HCT116 (cell line): ENCODE measurements at regions not wholly inside any gene's neighbourhood (a gene's known extent, or its start where the extent isn't known, plus 50 kb on each side); places are given as distances from the start of the nearest gene placed in this dataset.

ENCODE experiments used
- ATAC-seq: fragments of 200-7000 bp; cut with Tn5 transposase; 2 replicates; pipeline ENCODE4 v1.9.1; 2020; ENCODE audit warnings: mild to moderate bottlenecking, moderate library complexity
- BruUV-seq: library from RNA; stranded (reverse); fragments of 400-500 nt; replicated peaks from 2 replicates; lab custom pipeline; 2021; lab: Mats Ljungman, UMichigan
- CTCF ChIA-PET: fragments of 300-600 bp; sonication (Branson Sonifier 250); formaldehyde crosslinking; loops from one replicate; lab custom pipeline; 2021; ENCODE audit warnings: antibody characterized with exemption; lab: Charles Lee
- POLR2A ChIA-PET: fragments of 300-600, 350-600 bp; sonication (Branson Sonifier 250); formaldehyde crosslinking; loops from one replicate; lab custom pipeline; 2021; ENCODE audit warnings: antibody characterized with exemption; lab: Charles Lee
- RAD21 ChIA-PET, 2 experiments: fragments of 300-600 bp; sonication (Branson Sonifier 250); formaldehyde crosslinking; loops; one replicate each; lab custom pipeline; 2023; ENCODE audit warnings: low total read pairs in 2 of 2; ENCODE audit not compliant: uncharacterized antibody in 2 of 2, unreplicated experiment in 2 of 2, low non-redundant PET in 1 of 2; lab: Charles Lee
- DNase-seq: peaks from one replicate; pipeline ENCODE4 v3.0.0-alpha.2; 2010; ENCODE audit warnings: low read depth, low spot score
- H2AFZ ChIP-seq: fragments of 200-600 bp; shearing (Covaris generic), sonication (generic); 2 replicates; pipeline ENCODE4 v1.6.1; 2017; ENCODE audit warnings: low read depth, mixed run types, mixed read lengths, antibody characterized with exemption, low read length; ENCODE audit not compliant: poor library complexity, severe bottlenecking
- H3K27ac ChIP-seq: 2 replicates; pipeline ENCODE4 v1.5.1; 2012; ENCODE audit warnings: low read depth, low read length
- H3K27me3 ChIP-seq: fragments of 200-600 bp; sonication (generic); 2 replicates; pipeline ENCODE4 v1.6.1; 2016; ENCODE audit warnings: mixed run types, low read length, mixed read lengths; ENCODE audit not compliant: insufficient read depth
- H3K36me3 ChIP-seq, 2 experiments: fragments of 200-500 bp in 1 of 2; fragments of 200-600 bp in 1 of 2; sonication (Bioruptor generic) in 1 of 2; sonication (generic) in 1 of 2; 2 replicates each; pipeline versions ENCODE4 v1.5.1 to v1.6.1; 2014 to 2016; ENCODE audit warnings: low read length in 2 of 2, inconsistent platforms in 1 of 2, mixed read lengths in 1 of 2, mixed run types in 1 of 2; ENCODE audit not compliant: insufficient read depth in 2 of 2, control insufficient read depth in 1 of 2
- H3K4me1 ChIP-seq, 2 experiments: fragments of 200-600 bp in 1 of 2; sonication (generic) in 1 of 2; 2 replicates each; pipeline versions ENCODE4 v1.5.1 to v1.6.1; 2012 to 2017; ENCODE audit warnings: low read length in 2 of 2, inconsistent platforms in 1 of 2, mild to moderate bottlenecking in 1 of 2, mixed read lengths in 1 of 2, mixed run types in 1 of 2, moderate library complexity in 1 of 2; ENCODE audit not compliant: insufficient read depth in 2 of 2, control insufficient read depth in 1 of 2
- H3K4me2 ChIP-seq: fragments of 200-600 bp; sonication (generic); 2 replicates; pipeline ENCODE4 v1.6.1; 2017; ENCODE audit warnings: mixed run types, low read length, mixed read lengths
- H3K4me3 ChIP-seq, 2 experiments: fragments of 200-600 bp in 1 of 2; sonication (generic) in 1 of 2; replicated peaks in 1 of 2; 2 replicates each; pipeline ENCODE4 v1.5.1; 2011 to 2016; ENCODE audit warnings: low read length in 2 of 2, control low read depth in 1 of 2, low read depth in 1 of 2, mild to moderate bottlenecking in 1 of 2, mixed read lengths in 1 of 2, mixed run types in 1 of 2
- H3K79me2 ChIP-seq: fragments of 200-600 bp; sonication (generic); 2 replicates; pipeline ENCODE4 v1.6.1; 2017; ENCODE audit warnings: mild to moderate bottlenecking, mixed run types, low read length, moderate library complexity, mixed read lengths; ENCODE audit not compliant: insufficient read depth
- H3K9ac ChIP-seq: fragments of 200-600 bp; sonication (generic); 2 replicates; pipeline ENCODE4 v1.6.1; 2016; ENCODE audit warnings: low read length, mixed read lengths
- H3K9me2 ChIP-seq: fragments of 200-600 bp; sonication (generic), shearing (Covaris generic); 2 replicates; pipeline ENCODE4 v1.6.1; 2017; ENCODE audit warnings: mixed run types, mild to moderate bottlenecking, moderate library complexity; ENCODE audit not compliant: insufficient read depth
- H3K9me3 ChIP-seq, 2 experiments: fragments of 200-500 bp in 1 of 2; fragments of 200-600 bp in 1 of 2; sonication (Bioruptor generic) in 1 of 2; sonication (generic) in 1 of 2; 2 replicates each; pipeline ENCODE4 v1.6.1; 2014 to 2017; ENCODE audit warnings: low read length in 2 of 2, mixed read lengths in 2 of 2, inconsistent platforms in 1 of 2, low read depth in 1 of 2, mild to moderate bottlenecking in 1 of 2, mixed run types in 1 of 2, moderate library complexity in 1 of 2; ENCODE audit not compliant: control insufficient read depth in 1 of 2, insufficient read depth in 1 of 2
- H4K20me1 ChIP-seq: fragments of 200-600 bp; sonication (generic), shearing (Covaris generic); 2 replicates; pipeline ENCODE4 v1.6.1; 2017; ENCODE audit warnings: mixed run types, mild to moderate bottlenecking, moderate library complexity; ENCODE audit not compliant: insufficient read depth
- ATF3 ChIP-seq: IDR thresholded peaks from 2 replicates; pipeline ENCODE4 v1.6.1; 2012
- CTCF ChIP-seq, 3 experiments: fragments of 200-600 bp in 1 of 3; sonication (generic) in 1 of 3; IDR thresholded peaks in 2 of 3; conservative IDR thresholded peaks in 1 of 3; 2 replicates each; pipeline ENCODE4 v1.5.1; 2012 to 2017; ENCODE audit warnings: low read depth in 2 of 3, low read length in 2 of 3, antibody characterized with exemption in 1 of 3, borderline replicate concordance in 1 of 3, control low read depth in 1 of 3, mild to moderate bottlenecking in 1 of 3, mixed read lengths in 1 of 3, mixed run types in 1 of 3, moderate library complexity in 1 of 3; ENCODE audit not compliant: insufficient read depth in 1 of 3
- SP1 ChIP-seq: IDR thresholded peaks from 2 replicates; pipeline ENCODE4 v1.6.1; 2012; ENCODE audit warnings: low read depth
- TCF7L2 ChIP-seq: IDR thresholded peaks from 2 replicates; pipeline ENCODE4 v1.7.0; 2011; ENCODE audit warnings: borderline replicate concordance, inconsistent platforms; ENCODE audit not compliant: insufficient read depth, insufficient read length; ENCODE audit errors: extremely low read depth
- YY1 ChIP-seq: IDR thresholded peaks from 2 replicates; pipeline ENCODE4 v1.6.1; 2011; ENCODE audit warnings: low read length, low read depth, moderate library complexity, mild to moderate bottlenecking; ENCODE audit not compliant: insufficient replicate concordance; ENCODE audit errors: extremely low read depth
- intact Hi-C: fragments of 100-400 bp; cut with micrococcal nuclease; formaldehyde crosslinking; loops from 2 replicates; pipeline ENCODE4 v1.10.0; 2022

- no peak for TF ChIP-seq CTCF (IDR thresholded peaks at IDR 0.05 in 2 of 3, conservative IDR thresholded peaks at IDR 0.05 in 1 of 3; ENCODE audit: borderline replicate concordance in 1 of 3, insufficient read depth in 1 of 3, low read depth in 2 of 3, low read length in 2 of 3)
- no peak for TF ChIP-seq ATF3
- no peak for TF ChIP-seq YY1
- no peak for TF ChIP-seq TCF7L2
Observed at GRCh38 chr4:3658530-3658913, 107.7 kb upstream of the ADRA2C start (continued).

DNA sequence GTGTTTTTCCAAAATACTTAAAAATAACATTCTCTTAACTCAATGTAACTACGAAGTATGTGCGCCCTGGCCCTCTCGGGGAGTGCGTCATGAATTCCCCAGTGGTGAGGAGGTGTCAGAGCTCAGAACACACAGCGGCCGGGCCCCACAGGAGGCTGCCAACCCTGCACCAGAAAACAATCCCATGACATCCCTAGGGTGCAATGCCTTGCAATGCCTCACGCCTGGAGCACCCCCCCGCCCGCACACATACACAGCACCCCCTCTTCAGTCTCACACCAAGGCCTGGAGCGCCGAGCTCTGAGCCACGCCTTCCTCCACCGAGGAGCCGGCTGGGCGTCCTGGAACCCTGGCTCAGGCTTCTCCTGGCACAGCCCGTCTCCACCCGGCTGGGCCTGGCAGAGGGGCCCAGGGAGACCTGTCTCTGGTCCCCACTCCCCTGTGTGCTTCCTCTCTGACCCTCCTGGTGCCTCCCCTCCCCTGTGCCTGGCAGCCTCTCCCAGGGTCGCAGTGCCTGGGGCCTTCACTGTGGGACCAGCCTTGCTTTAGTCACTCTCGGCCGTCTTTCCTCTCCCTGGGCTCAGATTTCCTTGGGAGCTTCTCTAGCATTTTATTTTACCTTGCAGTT is 108.2 kb upstream of the ADRA2C start:
- ChIA-PET CTCF (no interaction called here), POLR2A (no interaction called here), RAD21 (no interaction called here)
- no peaks in the 10 kb centered on the region for H3K36me3 ChIP-seq
- intact Hi-C loops: no loop called here
- H3K4me2 ChIP-seq: no peak overlapping the region
- H2AFZ ChIP-seq: no peak overlapping the region
- H3K9ac ChIP-seq: no peak overlapping the region
- no TSS peak for BruUV-seq
- no peaks in the 10 kb centered on the region for H3K27me3 ChIP-seq
- H3K79me2 ChIP-seq: no peaks in the 10 kb centered on the region
- H3K27ac ChIP-seq: no peak overlapping the region
- no peak for TF ChIP-seq SP1
- no peaks in the 10 kb centered on the region for H3K9me2 ChIP-seq
- no peaks in the 10 kb centered on the region for H3K4me1 ChIP-seq
- ATAC-seq (no peak; the same call in 1 of the 2 replicates), DNase-seq (no peak)
- no peaks in the 10 kb centered on the region for H3K9me3 ChIP-seq
- no peak overlapping the region for H3K4me3 ChIP-seq
- H4K20me1 ChIP-seq: no peaks in the 10 kb centered on the region
